A549 (cell line): ENCODE measurements at regions not wholly inside any gene's neighbourhood (a gene's known extent, or its start where the extent isn't known, plus 50 kb on each side); places are given as distances from the start of the nearest gene placed in this dataset.

ENCODE experiments used
- ATAC-seq, 2 experiments: fragments of 200-7000 bp in 1 of 2; fragments of >200 bp in 1 of 2; cut with Nextera tagmentation in 1 of 2; cut with Tn5 transposase in 1 of 2; 3 replicates each; pipeline versions ENCODE4 v1.8.0 to v1.9.1; 2018 to 2020; ENCODE audit warnings: mild to moderate bottlenecking in 1 of 2, moderate library complexity in 1 of 2
- CTCF ChIA-PET: fragments of 300-600 bp; sonication (Branson Sonifier 250); formaldehyde crosslinking; extraction: SDS; loops from one replicate; lab custom pipeline; 2021; ENCODE audit warnings: antibody characterized with exemption, inconsistent platforms; lab: Yijun Ruan, JAX
- POLR2A ChIA-PET: fragments of 350-600 bp; formaldehyde crosslinking; extraction: SDS; loops from one replicate; lab custom pipeline; 2021; ENCODE audit warnings: antibody characterized with exemption, inconsistent platforms; lab: Yijun Ruan, JAX
- DNase-seq, 2 experiments: peaks; one replicate each; pipeline versions ENCODE4 v3.0.0 to v3.0.0-alpha.2; 2011 to 2016; ENCODE audit warnings: low read depth in 1 of 2, low spot score in 1 of 2
- FAIRE-seq: peaks from 2 replicates; lab custom pipeline; 2011; peaks lifted over from hg19 to GRCh38; lab: Jason Lieb, UNC
- H3K27ac ChIP-seq, 2 experiments: fragments of >200 bp; sonication (Bioruptor Twin); formaldehyde crosslinking; 3 replicates each; pipeline ENCODE4 v1.5.1; 2016 to 2017
- H3K4me1 ChIP-seq: fragments of >200 bp; sonication (Bioruptor Twin); formaldehyde crosslinking; 3 replicates; pipeline ENCODE4 v1.6.1; 2016
- H3K4me2 ChIP-seq: fragments of >200 bp; sonication (Bioruptor Twin); formaldehyde crosslinking; 3 replicates; pipeline ENCODE4 v1.6.1; 2016
- H3K4me3 ChIP-seq: fragments of >200 bp; sonication (Bioruptor Twin); formaldehyde crosslinking; 3 replicates; pipeline ENCODE4 v1.5.1; 2016
- H3K9me3 ChIP-seq: fragments of >200 bp; sonication (Bioruptor Twin); formaldehyde crosslinking; 3 replicates; pipeline ENCODE4 v1.6.1; 2016
- CHD4 ChIP-seq: fragments of 200-600 bp; sonication (generic); IDR thresholded peaks from 2 replicates; pipeline ENCODE4 v1.6.1; 2016; ENCODE audit warnings: antibody characterized with exemption, mild to moderate bottlenecking, borderline replicate concordance
- FOSB ChIP-seq: fragments of 250-450 bp; sonication (Bioruptor Pico); IDR thresholded peaks from 2 replicates; pipeline ENCODE4 v1.5.0; 2020; ENCODE audit warnings: mild to moderate bottlenecking, moderate library complexity
- FOSL2 ChIP-seq, 2 experiments: fragments of 450-650 bp in 1 of 2; fragments of >200 bp in 1 of 2; sonication (Bioruptor Twin) in 1 of 2; formaldehyde crosslinking; IDR thresholded peaks; 2 replicates each; pipeline versions ENCODE4 v1.5.0 to v1.6.1; 2016 to 2020; ENCODE audit warnings: mild to moderate bottlenecking in 1 of 2, moderate library complexity in 1 of 2
- HES2 ChIP-seq: fragments of >200 bp; sonication (Bioruptor Twin); formaldehyde crosslinking; IDR thresholded peaks from 2 replicates; pipeline ENCODE4 v1.6.1; 2016
- HOXB5 ChIP-seq: fragments of 250-450 bp; sonication (Bioruptor Pico); IDR thresholded peaks from 2 replicates; pipeline ENCODE4 v1.5.0; 2020; ENCODE audit warnings: mild to moderate bottlenecking, moderate library complexity
- MAX ChIP-seq: IDR thresholded peaks from 2 replicates; pipeline ENCODE4 v1.6.1; 2012
- MAZ ChIP-seq: fragments of 150-350 bp; IDR thresholded peaks from 2 replicates; pipeline ENCODE4 v1.6.1; 2014; ENCODE audit warnings: antibody characterized with exemption, low read depth, low read length, borderline replicate concordance
- RAD21 ChIP-seq, 2 experiments: fragments of >200 bp in 1 of 2; sonication (Bioruptor Twin) in 1 of 2; formaldehyde crosslinking in 1 of 2; IDR thresholded peaks in 1 of 2; conservative IDR thresholded peaks in 1 of 2; 2 replicates in 1 of 2; 3 replicates in 1 of 2; pipeline ENCODE4 v1.6.1; 2012 to 2018; ENCODE audit warnings: inconsistent platforms in 1 of 2
- WGBS: methylation state at CpG from one replicate; pipeline ENCODE4 v1.1.6; 2017; ENCODE audit errors: missing lambda C conversion rate; 5-methylcytosine and 5-hydroxymethylcytosine counted together
- TF ChIP-seq, protein P1 (sequence below): fragments of >200 bp; sonication (Bioruptor Twin); formaldehyde crosslinking; IDR thresholded peaks from 3 replicates; pipeline ENCODE4 v1.5.1; 2016
- TF ChIP-seq, protein P2 (sequence below): fragments of 250-450 bp; sonication (Bioruptor Pico); IDR thresholded peaks from 2 replicates; pipeline ENCODE4 v1.5.0; 2020; ENCODE audit warnings: low read depth, mild to moderate bottlenecking, moderate library complexity
- TF ChIP-seq, protein P3 (sequence below): fragments of 200-600 bp; sonication (generic); IDR thresholded peaks from 2 replicates; pipeline ENCODE4 v1.6.1; 2016; ENCODE audit warnings: antibody characterized with exemption, mild to moderate bottlenecking, moderate library complexity
- TF ChIP-seq, protein P4 (sequence below): IDR thresholded peaks from 2 replicates; pipeline ENCODE4 v1.6.1; 2012; ENCODE audit warnings: low read depth, borderline replicate concordance

DNA sequence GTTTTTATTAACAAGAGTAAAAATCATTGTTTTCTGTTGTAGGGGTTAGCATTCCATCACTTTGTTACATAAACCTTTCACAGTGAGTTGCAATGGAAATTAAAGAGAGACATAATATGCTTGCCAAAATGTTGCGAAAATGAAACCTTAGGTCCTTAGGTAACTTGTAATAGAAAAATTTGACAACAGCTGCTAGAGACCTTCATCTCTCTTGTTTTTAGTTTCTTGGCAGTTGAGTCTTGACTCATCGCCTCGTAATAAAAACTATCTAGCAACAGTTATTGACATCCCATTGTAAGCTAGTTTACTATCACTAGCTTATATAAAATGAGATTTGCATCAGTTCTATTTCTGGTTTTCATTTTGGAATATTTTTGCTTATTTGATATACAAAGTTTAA, 179.0 kb upstream of the MMS22L start (continued):
- TF ChIP-seq FOSL2 (IDR thresholded peaks at IDR 0.05) (no peak), FOSL2 (CRISPR knock-in tag; IDR thresholded peaks at IDR 0.05) (no peak), MAX (no peak)

- H3K4me3 ChIP-seq: no peak overlapping the region
- ATAC-seq (no peak), FAIRE-seq (no peak)
- ChIA-PET CTCF (no interaction called here), POLR2A (no interaction called here)
- H3K9me3 ChIP-seq: no peaks in the 10 kb centered on the region
- H3K4me2 ChIP-seq: no peak overlapping the region
- H3K4me1 ChIP-seq: no peaks in the 10 kb centered on the region
- TF ChIP-seq, protein P1, sequence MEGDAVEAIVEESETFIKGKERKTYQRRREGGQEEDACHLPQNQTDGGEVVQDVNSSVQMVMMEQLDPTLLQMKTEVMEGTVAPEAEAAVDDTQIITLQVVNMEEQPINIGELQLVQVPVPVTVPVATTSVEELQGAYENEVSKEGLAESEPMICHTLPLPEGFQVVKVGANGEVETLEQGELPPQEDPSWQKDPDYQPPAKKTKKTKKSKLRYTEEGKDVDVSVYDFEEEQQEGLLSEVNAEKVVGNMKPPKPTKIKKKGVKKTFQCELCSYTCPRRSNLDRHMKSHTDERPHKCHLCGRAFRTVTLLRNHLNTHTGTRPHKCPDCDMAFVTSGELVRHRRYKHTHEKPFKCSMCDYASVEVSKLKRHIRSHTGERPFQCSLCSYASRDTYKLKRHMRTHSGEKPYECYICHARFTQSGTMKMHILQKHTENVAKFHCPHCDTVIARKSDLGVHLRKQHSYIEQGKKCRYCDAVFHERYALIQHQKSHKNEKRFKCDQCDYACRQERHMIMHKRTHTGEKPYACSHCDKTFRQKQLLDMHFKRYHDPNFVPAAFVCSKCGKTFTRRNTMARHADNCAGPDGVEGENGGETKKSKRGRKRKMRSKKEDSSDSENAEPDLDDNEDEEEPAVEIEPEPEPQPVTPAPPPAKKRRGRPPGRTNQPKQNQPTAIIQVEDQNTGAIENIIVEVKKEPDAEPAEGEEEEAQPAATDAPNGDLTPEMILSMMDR: no peak
- TF ChIP-seq MAX (no peak), MAZ (no peak)
- TF ChIP-seq, all 56 proteins: peak for 0
- no peak overlapping the region for H3K27ac ChIP-seq
- DNase-seq: no peak
- 6% methylated on average over 4 of the region's 4 CpGs for WGBS
Measured at GRCh38 chr6:97462938-97463598, 180.1 kb upstream of the MMS22L start.

- no peak for ATAC-seq
- CTCF ChIA-PET: no interaction called here
Measured at GRCh38 chr6:97465877-97466561, 183.0 kb upstream of the MMS22L start.

More at GRCh38 chr6:97465877-97466561, 183.0 kb upstream of the MMS22L start:
- no peak overlapping the region for H3K27ac ChIP-seq
- no peak for FAIRE-seq
- 27% methylated on average over 6 of the region's 6 CpGs for WGBS
- no peaks in the 10 kb centered on the region for H3K4me1 ChIP-seq
- no peak overlapping the region for H3K4me3 ChIP-seq
- no peak for TF ChIP-seq FOSB
- TF ChIP-seq CHD4: no peak
- TF ChIP-seq, protein P2, sequence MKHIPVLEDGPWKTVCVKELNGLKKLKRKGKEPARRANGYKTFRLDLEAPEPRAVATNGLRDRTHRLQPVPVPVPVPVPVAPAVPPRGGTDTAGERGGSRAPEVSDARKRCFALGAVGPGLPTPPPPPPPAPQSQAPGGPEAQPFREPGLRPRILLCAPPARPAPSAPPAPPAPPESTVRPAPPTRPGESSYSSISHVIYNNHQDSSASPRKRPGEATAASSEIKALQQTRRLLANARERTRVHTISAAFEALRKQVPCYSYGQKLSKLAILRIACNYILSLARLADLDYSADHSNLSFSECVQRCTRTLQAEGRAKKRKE (CRISPR knock-in tag): no peak
- no peak for TF ChIP-seq RAD21 (conservative IDR thresholded peaks at IDR 0.05 in 1 of 2, IDR thresholded peaks at IDR 0.05 in 1 of 2)
- TF ChIP-seq, protein P3, sequence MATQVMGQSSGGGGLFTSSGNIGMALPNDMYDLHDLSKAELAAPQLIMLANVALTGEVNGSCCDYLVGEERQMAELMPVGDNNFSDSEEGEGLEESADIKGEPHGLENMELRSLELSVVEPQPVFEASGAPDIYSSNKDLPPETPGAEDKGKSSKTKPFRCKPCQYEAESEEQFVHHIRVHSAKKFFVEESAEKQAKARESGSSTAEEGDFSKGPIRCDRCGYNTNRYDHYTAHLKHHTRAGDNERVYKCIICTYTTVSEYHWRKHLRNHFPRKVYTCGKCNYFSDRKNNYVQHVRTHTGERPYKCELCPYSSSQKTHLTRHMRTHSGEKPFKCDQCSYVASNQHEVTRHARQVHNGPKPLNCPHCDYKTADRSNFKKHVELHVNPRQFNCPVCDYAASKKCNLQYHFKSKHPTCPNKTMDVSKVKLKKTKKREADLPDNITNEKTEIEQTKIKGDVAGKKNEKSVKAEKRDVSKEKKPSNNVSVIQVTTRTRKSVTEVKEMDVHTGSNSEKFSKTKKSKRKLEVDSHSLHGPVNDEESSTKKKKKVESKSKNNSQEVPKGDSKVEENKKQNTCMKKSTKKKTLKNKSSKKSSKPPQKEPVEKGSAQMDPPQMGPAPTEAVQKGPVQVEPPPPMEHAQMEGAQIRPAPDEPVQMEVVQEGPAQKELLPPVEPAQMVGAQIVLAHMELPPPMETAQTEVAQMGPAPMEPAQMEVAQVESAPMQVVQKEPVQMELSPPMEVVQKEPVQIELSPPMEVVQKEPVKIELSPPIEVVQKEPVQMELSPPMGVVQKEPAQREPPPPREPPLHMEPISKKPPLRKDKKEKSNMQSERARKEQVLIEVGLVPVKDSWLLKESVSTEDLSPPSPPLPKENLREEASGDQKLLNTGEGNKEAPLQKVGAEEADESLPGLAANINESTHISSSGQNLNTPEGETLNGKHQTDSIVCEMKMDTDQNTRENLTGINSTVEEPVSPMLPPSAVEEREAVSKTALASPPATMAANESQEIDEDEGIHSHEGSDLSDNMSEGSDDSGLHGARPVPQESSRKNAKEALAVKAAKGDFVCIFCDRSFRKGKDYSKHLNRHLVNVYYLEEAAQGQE: no peak
- TF ChIP-seq, protein P1: no peak
- no peak for TF ChIP-seq HOXB5 (CRISPR knock-in tag)
- no peak for TF ChIP-seq HES2
- TF ChIP-seq, protein P4, sequence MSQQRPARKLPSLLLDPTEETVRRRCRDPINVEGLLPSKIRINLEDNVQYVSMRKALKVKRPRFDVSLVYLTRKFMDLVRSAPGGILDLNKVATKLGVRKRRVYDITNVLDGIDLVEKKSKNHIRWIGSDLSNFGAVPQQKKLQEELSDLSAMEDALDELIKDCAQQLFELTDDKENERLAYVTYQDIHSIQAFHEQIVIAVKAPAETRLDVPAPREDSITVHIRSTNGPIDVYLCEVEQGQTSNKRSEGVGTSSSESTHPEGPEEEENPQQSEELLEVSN: no peak
- no peak for TF ChIP-seq MAZ
- no peaks in the 10 kb centered on the region for H3K9me3 ChIP-seq
- no peak for DNase-seq
- H3K4me2 ChIP-seq: no peak overlapping the region
- POLR2A ChIA-PET: no interaction called here
